SH-SY5Y (cell line): ENCODE measurements at regions not wholly inside any gene's neighbourhood (a gene's known extent, or its start where the extent isn't known, plus 50 kb on each side); places are given as distances from the start of the nearest gene placed in this dataset.

Experiments used
- GATA2 ChIP-seq: IDR thresholded peaks from 2 replicates; pipeline ENCODE4 v1.6.1; 2011; ENCODE audit warnings: mild to moderate bottlenecking, low read depth, low read length
- GATA3 ChIP-seq: IDR thresholded peaks from 2 replicates; pipeline ENCODE4 v1.6.1; 2011; ENCODE audit warnings: low read depth, mild to moderate bottlenecking, low read length, moderate library complexity

- TF ChIP-seq GATA2 = no peak
- TF ChIP-seq GATA3 = no peak
These were observed 110.6 kb upstream of the ACVR1 start for GRCh38 chr2:157986761-157987160.
